ENCODE measurements at regions not wholly inside any gene's neighbourhood (a gene's known extent, or its start where the extent isn't known, plus 50 kb on each side); places are given as distances from the start of the nearest gene placed in this dataset.

- CTCF ChIA-PET, result interaction anchor here (0.7 kb wide), 1 partner anchor 29 kb away, joined by 6 read pairs; no protein-coding TSS in a partner anchor
These were observed 233.7 kb upstream of the NCKAP5 start for GRCh38 chr2:133801946-133802345.

GRCh38 chr2:133802409-133803039, 234.3 kb upstream of the NCKAP5 start:
- ChIA-PET CTCF (no interaction called here), POLR2A (no interaction called here)

More at GRCh38 chr2:133801946-133802345, 233.7 kb upstream of the NCKAP5 start:
- POLR2A ChIA-PET, result no interaction called here

GRCh38 chr2:133806564-133806963, 238.3 kb upstream of the NCKAP5 start:
- ChIA-PET POLR2A (no interaction called here), CTCF (no interaction called here)

GRCh38 chr2:133809485-133809884, 241.2 kb upstream of the NCKAP5 start:
- ChIA-PET POLR2A (no interaction called here), CTCF (no interaction called here)

- ChIA-PET POLR2A (no interaction called here), CTCF (no interaction called here)
These were observed 242.3 kb upstream of the NCKAP5 start for GRCh38 chr2:133810559-133810958.

GRCh38 chr2:133811409-133812125, 243.3 kb upstream of the NCKAP5 start:
- ChIA-PET CTCF (interaction anchor here (0.6 kb wide), 1 partner anchor 306 kb away, joined by 5 read pairs; no protein-coding TSS in a partner anchor), POLR2A (no interaction called here)

- ChIA-PET POLR2A (no interaction called here), CTCF (no interaction called here)
These were observed 244.8 kb upstream of the NCKAP5 start for GRCh38 chr2:133812826-133813617.

GRCh38 chr2:133814890-133815289, 246.6 kb upstream of the NCKAP5 start:
- ChIA-PET POLR2A (no interaction called here), CTCF (no interaction called here)

GRCh38 chr2:133816037-133816436, 247.8 kb upstream of the NCKAP5 start:
- ChIA-PET CTCF (no interaction called here), POLR2A (no interaction called here)

- POLR2A ChIA-PET, result no interaction called here
- CTCF ChIA-PET, result no interaction called here
These were observed 249.7 kb upstream of the NCKAP5 start for GRCh38 chr2:133817680-133818566.

GRCh38 chr2:133818661-133819060, 250.4 kb upstream of the NCKAP5 start:
- ChIA-PET CTCF (no interaction called here), POLR2A (no interaction called here)

GRCh38 chr2:133819906-133820305, 251.6 kb upstream of the NCKAP5 start:
- CTCF ChIA-PET, result no interaction called here
- POLR2A ChIA-PET, result no interaction called here

GRCh38 chr2:133821107-133821760, 253.0 kb upstream of the NCKAP5 start:
- ChIA-PET CTCF (no interaction called here), POLR2A (no interaction called here)

GRCh38 chr2:133822517-133823225, 254.4 kb upstream of the NCKAP5 start:
- ChIA-PET CTCF (no interaction called here), POLR2A (no interaction called here)

- ChIA-PET CTCF (no interaction called here), POLR2A (no interaction called here)
These were observed 254.9 kb upstream of the NCKAP5 start for GRCh38 chr2:133823226-133823550.

- POLR2A ChIA-PET, result no interaction called here
- CTCF ChIA-PET, result no interaction called here
These were observed 256.6 kb upstream of the NCKAP5 start for GRCh38 chr2:133824869-133825268.

- POLR2A ChIA-PET, result no interaction called here
- CTCF ChIA-PET, result no interaction called here
These were observed 257.5 kb upstream of the NCKAP5 start for GRCh38 chr2:133825778-133826177.

GRCh38 chr2:133828913-133829312, 260.6 kb upstream of the NCKAP5 start:
- ChIA-PET CTCF (no interaction called here), POLR2A (no interaction called here)

- POLR2A ChIA-PET, result no interaction called here
- CTCF ChIA-PET, result no interaction called here
These were observed 261.3 kb upstream of the NCKAP5 start for GRCh38 chr2:133829450-133830020.

All from activated CD8-positive, alpha-beta memory T cell treated with anti-CD3 and anti-CD28 coated beads for 36 hours (primary cell).